HFFc6 (cell line): ENCODE measurements at regions not wholly inside any gene's neighbourhood (a gene's known extent, or its start where the extent isn't known, plus 50 kb on each side); places are given as distances from the start of the nearest gene placed in this dataset. TPM values are rescaled to one million over a fixed set of nuclear protein-coding genes. Genes with fewer than 3 reads are reported as not detected.

Experiments used
- DNase-seq: peaks from one replicate; pipeline ENCODE4 v3.0.0-alpha.2; 2018
- H3K27ac Mint-ChIP-seq: 2 replicates; pipeline ENCODE4 v1.8.0; 2020; ENCODE audit warnings: mild to moderate bottlenecking, mixed read lengths
- H3K27me3 Mint-ChIP-seq: 2 replicates; pipeline ENCODE4 v1.8.0; 2021; ENCODE audit warnings: mild to moderate bottlenecking, moderate library complexity, mixed read lengths; ENCODE audit not compliant: insufficient read depth
- H3K36me3 Mint-ChIP-seq: 2 replicates; pipeline ENCODE4 v1.8.0; 2021; ENCODE audit warnings: low read depth, mixed read lengths
- H3K4me1 Mint-ChIP-seq: 2 replicates; pipeline ENCODE4 v1.8.0; 2020; ENCODE audit warnings: low read depth, mixed read lengths
- H3K4me3 Mint-ChIP-seq: 2 replicates; pipeline ENCODE4 v1.8.0; 2020; ENCODE audit warnings: mild to moderate bottlenecking, moderate library complexity, mixed read lengths
- H3K9me3 Mint-ChIP-seq: 2 replicates; pipeline ENCODE4 v1.8.0; 2020; ENCODE audit warnings: mild to moderate bottlenecking, mixed read lengths
- CTCF ChIP-seq: fragments of 200-600 bp; sonication (generic); IDR thresholded peaks from 2 replicates; pipeline ENCODE4 v1.5.0; 2021; ENCODE audit warnings: antibody characterized with exemption, mild to moderate bottlenecking
- microRNA-seq: library from miRNA; unstranded; fragments of <30 nt; microRNA quantifications from one replicate; pipeline ENCODE4, GENCODE V29; 2019

GRCh38 chr7:93646538-93646937 lies 72.0 kb upstream of the CALCR start:
- H3K36me3 Mint-ChIP-seq: no peaks in the 10 kb centered on the region
- DNase-seq: no peak
- peaks cover 1% of the 10 kb centered on the region; the same call in 1 of the 2 replicates for H3K27me3 Mint-ChIP-seq
- no peaks in the 10 kb centered on the region for H3K4me1 Mint-ChIP-seq
- TF ChIP-seq CTCF: no peak
- no peaks in the 10 kb centered on the region for H3K9me3 Mint-ChIP-seq
- no peak overlapping the region for H3K4me3 Mint-ChIP-seq
- no peak overlapping the region for H3K27ac Mint-ChIP-seq

- Mint-ChIP-seq H3K27ac (no peak overlapping the region), H3K27me3 (no peaks in the 10 kb centered on the region; the same call in 1 of the 2 replicates), H3K4me1 (no peaks in the 10 kb centered on the region), H3K36me3 (no peaks in the 10 kb centered on the region), H3K9me3 (no peaks in the 10 kb centered on the region), H3K4me3 (no peak overlapping the region)
- no peak for DNase-seq
- TF ChIP-seq CTCF: no peak
Observed at GRCh38 chr7:93636276-93636675, 61.8 kb upstream of the CALCR start.

DNA sequence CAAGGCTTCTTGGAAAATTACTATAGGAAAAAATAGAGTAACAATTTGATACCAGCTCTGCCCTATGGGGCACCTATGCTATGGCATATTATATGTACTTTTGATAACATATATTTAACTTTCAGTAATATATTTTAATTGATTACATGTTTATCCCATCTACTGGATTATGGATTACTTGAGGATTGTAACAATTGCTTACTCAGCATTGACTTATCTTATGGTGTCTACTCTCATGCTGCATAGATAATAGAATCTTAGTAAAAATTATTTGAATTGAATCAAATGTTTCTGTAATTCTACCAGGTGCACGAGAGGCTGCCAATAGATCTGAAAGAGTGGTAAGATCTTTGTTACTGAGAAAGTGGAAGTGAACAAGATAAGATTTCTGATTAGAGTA lies 57.8 kb upstream of the CALCR start:
- H3K9me3 Mint-ChIP-seq: no peaks in the 10 kb centered on the region
- H3K4me1 Mint-ChIP-seq: no peaks in the 10 kb centered on the region
- H3K27ac Mint-ChIP-seq: no peak overlapping the region
- H3K36me3 Mint-ChIP-seq: no peaks in the 10 kb centered on the region
- DNase-seq: no peak
- TF ChIP-seq CTCF: no peak
- no peak overlapping the region for H3K4me3 Mint-ChIP-seq
- peaks cover 2% of the 10 kb centered on the region; the same call in 1 of the 2 replicates for H3K27me3 Mint-ChIP-seq

GRCh38 chr7:93629291-93629801 lies 54.8 kb upstream of the CALCR start:
- Mint-ChIP-seq H3K4me3 (no peak overlapping the region), H3K36me3 (no peaks in the 10 kb centered on the region), H3K27ac (no peak overlapping the region), H3K4me1 (no peaks in the 10 kb centered on the region), H3K27me3 (peaks cover 2% of the 10 kb centered on the region; the same call in 1 of the 2 replicates), H3K9me3 (no peaks in the 10 kb centered on the region)
- DNase-seq: no peak
- TF ChIP-seq CTCF: no peak

DNA sequence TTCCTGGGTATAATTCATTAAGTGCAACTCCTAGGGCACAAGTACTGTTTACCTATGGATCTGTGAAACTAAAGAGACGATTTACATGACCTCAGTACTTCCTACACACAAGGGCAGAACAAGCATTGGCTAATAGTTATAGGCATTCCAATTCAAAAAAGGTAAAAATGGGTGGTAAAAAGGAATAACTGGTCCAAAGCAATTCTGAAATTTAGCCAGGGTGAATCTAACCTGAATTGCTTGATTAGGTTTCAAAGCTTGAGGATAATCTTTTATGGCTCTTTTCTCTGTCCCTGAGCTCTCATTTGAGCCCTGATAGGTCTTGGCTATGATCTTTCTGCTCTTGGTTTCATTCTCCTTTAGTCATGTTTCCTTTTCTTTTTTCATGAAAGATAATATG lies 52.3 kb upstream of the CALCR start:
- H3K36me3 Mint-ChIP-seq: no peaks in the 10 kb centered on the region
- H3K27ac Mint-ChIP-seq: no peak overlapping the region
- H3K4me1 Mint-ChIP-seq: peaks cover 6% of the 10 kb centered on the region
- no peak for DNase-seq
- H3K27me3 Mint-ChIP-seq: peaks cover 2% of the 10 kb centered on the region; the same call in 1 of the 2 replicates
- no peaks in the 10 kb centered on the region for H3K9me3 Mint-ChIP-seq
- H3K4me3 Mint-ChIP-seq: no peak overlapping the region
- no peak for TF ChIP-seq CTCF

Small RNA genes lying in the stretch of these regions (microRNA-seq; reads per million reads assigned to microRNA genes)
- not detected for gene MIR4652
